ENCODE measurements at regions not wholly inside any gene's neighbourhood (a gene's known extent, or its start where the extent isn't known, plus 50 kb on each side); places are given as distances from the start of the nearest gene placed in this dataset.

- no peak for DNase-seq (ENCODE audit: low read depth, low spot score)
- no peak for TF ChIP-seq CTCF (IDR thresholded peaks at IDR 0.05; ENCODE audit: low read depth, low read length)
- in situ Hi-C loops (cut with HindIII; ENCODE audit: low sequenced_read_pairs) = no loop called here
- H3K4me3 ChIP-seq (ENCODE audit: low read depth, low read length) = no peak overlapping the region
These were observed 68.0 kb upstream of the SGCD start for GRCh38 chr5:156258934-156259333.

GRCh38 chr5:156259618-156260017, 67.3 kb upstream of the SGCD start:
- no peak overlapping the region for H3K4me3 ChIP-seq (ENCODE audit: low read depth, low read length)
- TF ChIP-seq CTCF (IDR thresholded peaks at IDR 0.05; ENCODE audit: low read depth, low read length) = no peak
- in situ Hi-C loops (cut with HindIII; ENCODE audit: low sequenced_read_pairs) = no loop called here
- no peak for DNase-seq (ENCODE audit: low read depth, low spot score)

DNA sequence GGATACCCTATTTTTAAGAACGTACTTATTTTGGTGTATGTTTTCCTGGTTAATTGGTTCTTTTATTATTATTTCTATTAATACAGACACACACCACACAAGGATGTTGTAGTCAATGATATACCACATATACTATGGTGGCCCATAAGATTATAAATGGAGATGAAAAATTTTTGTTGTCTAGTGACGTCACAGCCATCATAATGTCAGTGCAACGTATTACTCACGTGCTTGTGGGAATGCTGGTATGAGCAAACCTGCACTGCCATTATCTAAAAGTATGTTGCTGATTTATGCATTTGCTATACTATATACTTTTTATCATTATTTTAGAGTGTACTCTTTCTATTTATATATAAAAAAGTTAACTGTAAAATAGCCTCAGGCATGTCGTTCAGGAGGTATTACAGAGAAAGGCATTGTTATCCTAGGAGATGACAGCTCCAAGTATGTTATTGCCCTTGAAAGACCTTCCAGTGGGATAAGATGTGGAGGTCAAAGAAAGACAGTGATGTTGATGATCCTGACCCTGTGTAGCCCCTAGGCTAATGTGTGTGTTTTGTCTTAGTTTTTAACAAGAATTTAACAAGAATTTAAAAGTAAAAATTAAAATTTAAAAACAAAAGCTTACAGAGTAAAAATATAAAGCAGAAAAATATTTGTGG, 65.6 kb upstream of the SGCD start:
- no peak overlapping the region for H3K4me3 ChIP-seq (ENCODE audit: low read depth, low read length)
- in situ Hi-C loops (cut with HindIII; ENCODE audit: low sequenced_read_pairs) = no loop called here
- TF ChIP-seq CTCF (IDR thresholded peaks at IDR 0.05; ENCODE audit: low read depth, low read length) = no peak
- DNase-seq (ENCODE audit: low read depth, low spot score) = no peak

- no peak for TF ChIP-seq CTCF (IDR thresholded peaks at IDR 0.05; ENCODE audit: low read depth, low read length)
- H3K4me3 ChIP-seq (ENCODE audit: low read depth, low read length) = no peak overlapping the region
- no peak for DNase-seq (ENCODE audit: low read depth, low spot score)
- in situ Hi-C loops (cut with HindIII; ENCODE audit: low sequenced_read_pairs) = no loop called here
These were observed 55.4 kb upstream of the SGCD start for GRCh38 chr5:156271569-156271968.

GRCh38 chr5:156272139-156272538, 54.8 kb upstream of the SGCD start:
- in situ Hi-C loops (cut with HindIII; ENCODE audit: low sequenced_read_pairs) = no loop called here

GRCh38 chr5:156273325-156273724, 53.6 kb upstream of the SGCD start:
- in situ Hi-C loops (cut with HindIII; ENCODE audit: low sequenced_read_pairs) = no loop called here
- TF ChIP-seq CTCF (IDR thresholded peaks at IDR 0.05; ENCODE audit: low read depth, low read length) = no peak
- no peak overlapping the region for H3K4me3 ChIP-seq (ENCODE audit: low read depth, low read length)

More at GRCh38 chr5:156272139-156272538, 54.8 kb upstream of the SGCD start:
- DNase-seq (ENCODE audit: low read depth, low spot score) = no peak
- no peak overlapping the region for H3K4me3 ChIP-seq (ENCODE audit: low read depth, low read length)
- TF ChIP-seq CTCF (IDR thresholded peaks at IDR 0.05; ENCODE audit: low read depth, low read length) = no peak

More at GRCh38 chr5:156273325-156273724, 53.6 kb upstream of the SGCD start:
- DNase-seq (ENCODE audit: low read depth, low spot score) = no peak
